A673 (cell line): ENCODE measurements at regions not wholly inside any gene's neighbourhood (a gene's known extent, or its start where the extent isn't known, plus 50 kb on each side); places are given as distances from the start of the nearest gene placed in this dataset.

ENCODE experiments used
- EZH2 ChIP-seq: fragments of 200-600 bp; sonication (generic); IDR thresholded peaks from 2 replicates; pipeline ENCODE4 v1.6.1; 2017; ENCODE audit warnings: borderline replicate concordance, low read depth, mild to moderate bottlenecking, mixed read lengths, antibody characterized with exemption, low read length; ENCODE audit not compliant: poor library complexity, severe bottlenecking
- TF ChIP-seq, protein P1 (sequence below): fragments of 300-800, 200-600 bp; sonication (generic); conservative IDR thresholded peaks from 2 replicates; pipeline ENCODE4 v1.5.1; 2017; ENCODE audit warnings: low read depth, mild to moderate bottlenecking, antibody characterized with exemption, low read length, moderate library complexity, mixed read lengths

DNA sequence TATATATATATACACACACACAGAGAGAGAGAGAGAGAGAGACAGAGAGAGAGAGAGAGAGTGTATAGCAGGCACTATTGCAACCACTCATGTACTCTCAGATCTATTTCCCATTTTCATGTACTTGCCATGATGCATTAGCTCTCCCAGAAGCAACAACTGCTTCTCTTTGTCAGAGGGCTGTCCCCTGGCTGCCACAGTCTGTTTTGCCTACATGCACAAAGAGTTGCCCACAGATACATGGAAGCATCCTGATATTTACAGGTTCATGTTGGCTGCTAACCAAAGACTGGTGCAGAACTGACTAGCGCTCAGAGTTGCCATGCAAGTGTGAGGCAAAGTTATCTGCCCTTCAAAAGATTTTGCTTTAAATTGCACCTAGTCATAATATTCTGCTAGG is 469.3 kb upstream of the ZNF804A start:
- TF ChIP-seq, protein P1, sequence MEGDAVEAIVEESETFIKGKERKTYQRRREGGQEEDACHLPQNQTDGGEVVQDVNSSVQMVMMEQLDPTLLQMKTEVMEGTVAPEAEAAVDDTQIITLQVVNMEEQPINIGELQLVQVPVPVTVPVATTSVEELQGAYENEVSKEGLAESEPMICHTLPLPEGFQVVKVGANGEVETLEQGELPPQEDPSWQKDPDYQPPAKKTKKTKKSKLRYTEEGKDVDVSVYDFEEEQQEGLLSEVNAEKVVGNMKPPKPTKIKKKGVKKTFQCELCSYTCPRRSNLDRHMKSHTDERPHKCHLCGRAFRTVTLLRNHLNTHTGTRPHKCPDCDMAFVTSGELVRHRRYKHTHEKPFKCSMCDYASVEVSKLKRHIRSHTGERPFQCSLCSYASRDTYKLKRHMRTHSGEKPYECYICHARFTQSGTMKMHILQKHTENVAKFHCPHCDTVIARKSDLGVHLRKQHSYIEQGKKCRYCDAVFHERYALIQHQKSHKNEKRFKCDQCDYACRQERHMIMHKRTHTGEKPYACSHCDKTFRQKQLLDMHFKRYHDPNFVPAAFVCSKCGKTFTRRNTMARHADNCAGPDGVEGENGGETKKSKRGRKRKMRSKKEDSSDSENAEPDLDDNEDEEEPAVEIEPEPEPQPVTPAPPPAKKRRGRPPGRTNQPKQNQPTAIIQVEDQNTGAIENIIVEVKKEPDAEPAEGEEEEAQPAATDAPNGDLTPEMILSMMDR, result no peak
- TF ChIP-seq EZH2, result no peak
